Aorta (tissue), 5 donors: ENCODE measurements at regions not wholly inside any gene's neighbourhood (a gene's known extent, or its start where the extent isn't known, plus 50 kb on each side); places are given as distances from the start of the nearest gene placed in this dataset.

Experiments
- ATAC-seq: fragments of 200-7000 bp; cut with Tn5 transposase; one replicate; pipeline ENCODE4 v1.9.1; 2022; ENCODE audit warnings: moderate library complexity; ENCODE audit not compliant: low FRiP score
- DNase-seq, 2 donors: peaks; one replicate each; pipeline ENCODE4 v3.0.0-alpha.2; 2020
- H3K27ac ChIP-seq, 2 donors: one replicate each; pipeline ENCODE4 v1.5.1; 2013; ENCODE audit warnings: low read length in 2 of 2, mild to moderate bottlenecking in 2 of 2, moderate library complexity in 2 of 2, control low read depth in 1 of 2, inconsistent platforms in 1 of 2, low read depth in 1 of 2
- H3K27me3 ChIP-seq, 2 donors: one replicate each; pipeline ENCODE4 v1.6.1; 2013; ENCODE audit warnings: control low read depth in 1 of 2, low read length in 1 of 2, mild to moderate bottlenecking in 1 of 2, moderate library complexity in 1 of 2; ENCODE audit not compliant: insufficient read depth in 2 of 2, control insufficient read depth in 1 of 2
- H3K36me3 ChIP-seq, 2 donors: one replicate each; pipeline ENCODE4 v1.6.1; 2013; ENCODE audit warnings: control low read depth in 1 of 2, low read length in 1 of 2, mild to moderate bottlenecking in 1 of 2; ENCODE audit not compliant: insufficient read depth in 2 of 2, control insufficient read depth in 1 of 2
- H3K4me1 ChIP-seq, 2 donors: one replicate each; pipeline ENCODE4 v1.6.1; 2013; ENCODE audit warnings: low read length in 2 of 2, control low read depth in 1 of 2, mild to moderate bottlenecking in 1 of 2, moderate library complexity in 1 of 2; ENCODE audit not compliant: insufficient read depth in 2 of 2, control insufficient read depth in 1 of 2
- H3K4me3 ChIP-seq, 2 donors: one replicate each; pipeline ENCODE4 v1.5.1; 2013; ENCODE audit warnings: low read length in 2 of 2, control low read depth in 1 of 2, mild to moderate bottlenecking in 1 of 2
- H3K9me3 ChIP-seq: one replicate; pipeline ENCODE4 v1.6.1; 2013; ENCODE audit warnings: mild to moderate bottlenecking, low read length; ENCODE audit not compliant: control insufficient read depth
- WGBS, 2 donors: extraction: QIAGEN DNeasy Blood & Tissue Kit; methylation state at CpG; one replicate each; pipeline ENCODE4 v1.1.7; 2013; 5-methylcytosine and 5-hydroxymethylcytosine counted together
- intact Hi-C, 2 donors: fragments of 100-400 bp; cut with DNase I; formaldehyde crosslinking; loops; one replicate each; pipeline versions ENCODE4 v1.14.2 to v1.15.0; 2022
- donor health status: healthy with polysubstance abuse.
- donor health status: Bipolar disorder and iron deficiency.
- donor health status: DM: no; HTN: no; CAD: no.
- donor health status: DM: no; HTN: no; CAD: no.
- donor health status: DM: yes; HTN: yes; CAD: no.

GRCh38 chr3:178284181-178284580 is 252.1 kb upstream of the KCNMB2 start:
- Histone ChIP-seq H3K36me3 (no peaks in the 10 kb centered on the region), H3K27ac (no peak overlapping the region), H3K9me3 (peaks cover 3% of the 10 kb centered on the region), H3K4me3 (no peak overlapping the region), H3K27me3 (no peaks in the 10 kb centered on the region), H3K4me1 (no peaks in the 10 kb centered on the region)
- DNase-seq (no peak), ATAC-seq (no peak)
- WGBS, 2 donors = 96 to 97% methylated on average over 1 of the region's 1 CpG
- intact Hi-C loops = no loop called here

- 87 to 92% methylated on average over 5 of the region's 5 CpGs for WGBS, 2 donors
- Histone ChIP-seq H3K36me3 (no peaks in the 10 kb centered on the region), H3K4me3 (no peak overlapping the region), H3K4me1 (no peaks in the 10 kb centered on the region), H3K27me3 (no peaks in the 10 kb centered on the region), H3K9me3 (peaks cover 3% of the 10 kb centered on the region), H3K27ac (no peak overlapping the region)
- intact Hi-C loops = no loop called here
- DNase-seq (no peak), ATAC-seq (no peak)
Measured at GRCh38 chr3:178288074-178288473, 248.2 kb upstream of the KCNMB2 start.

- Histone ChIP-seq H3K27ac (no peak overlapping the region), H3K4me3 (no peak overlapping the region), H3K9me3 (peaks cover 3% of the 10 kb centered on the region), H3K27me3 (no peaks in the 10 kb centered on the region), H3K4me1 (no peaks in the 10 kb centered on the region), H3K36me3 (no peaks in the 10 kb centered on the region)
- intact Hi-C loops = no loop called here
- 68 to 71% methylated on average over 6 of the region's 6 CpGs for WGBS, 2 donors
- ATAC-seq = no peak
- DNase-seq = no peak
Measured at GRCh38 chr3:178289544-178290160, 246.6 kb upstream of the KCNMB2 start.

DNA sequence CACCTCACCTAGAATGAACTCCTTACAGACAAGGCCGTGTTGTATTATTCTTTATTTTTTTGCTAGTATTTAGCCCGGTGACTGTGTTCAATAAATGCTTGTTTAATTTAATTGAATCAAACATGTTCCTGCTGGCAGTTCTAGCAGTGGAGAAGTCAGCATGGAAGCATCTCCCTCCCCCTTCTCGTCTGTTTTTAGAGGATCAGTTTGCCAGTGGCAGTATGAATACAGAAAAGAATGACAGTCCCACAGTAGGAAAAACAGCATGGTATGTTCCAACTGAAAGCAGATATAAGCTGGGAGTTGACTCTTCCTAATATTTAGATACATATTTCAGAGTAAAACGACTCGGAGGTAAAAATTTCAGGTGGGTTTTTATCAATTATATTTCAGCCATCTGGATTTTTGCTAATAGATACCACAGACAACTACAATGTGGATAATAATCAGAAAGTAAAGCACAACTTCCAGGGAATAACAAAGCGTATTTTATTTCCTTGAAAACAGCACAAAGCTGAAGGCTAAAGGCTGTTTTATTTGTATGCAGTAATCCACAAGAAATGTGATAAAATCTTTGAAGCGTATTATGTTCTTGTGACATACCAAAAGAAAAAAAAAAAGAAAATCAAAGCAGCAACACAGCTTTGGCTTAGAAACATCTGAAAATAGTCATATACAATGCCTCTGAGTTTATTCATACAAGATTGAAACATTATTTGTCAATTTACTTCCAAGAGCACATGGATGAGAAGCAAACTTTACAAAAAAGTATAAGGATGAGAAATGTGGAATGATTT is 244.5 kb upstream of the KCNMB2 start:
- no peak overlapping the region for H3K27ac ChIP-seq
- H3K27me3 ChIP-seq = no peaks in the 10 kb centered on the region
- no peak for ATAC-seq
- H3K4me3 ChIP-seq = no peak overlapping the region
- intact Hi-C loops = no loop called here
- WGBS, 2 donors = 76 to 84% methylated on average over 7 of the region's 7 CpGs
- DNase-seq = no peak
- no peaks in the 10 kb centered on the region for H3K4me1 ChIP-seq
- no peaks in the 10 kb centered on the region for H3K36me3 ChIP-seq
- peaks cover 1% of the 10 kb centered on the region for H3K9me3 ChIP-seq

GRCh38 chr3:178295292-178295912 is 240.8 kb upstream of the KCNMB2 start:
- Histone ChIP-seq H3K27ac (no peak overlapping the region), H3K4me3 (no peak overlapping the region), H3K4me1 (no peaks in the 10 kb centered on the region), H3K27me3 (no peaks in the 10 kb centered on the region), H3K9me3 (no peaks in the 10 kb centered on the region), H3K36me3 (no peaks in the 10 kb centered on the region)
- intact Hi-C loops = no loop called here
- WGBS, 2 donors = 95 to 97% methylated on average over 2 of the region's 2 CpGs
- no peak for ATAC-seq
- no peak for DNase-seq

- Histone ChIP-seq H3K27me3 (no peaks in the 10 kb centered on the region), H3K36me3 (no peaks in the 10 kb centered on the region), H3K4me3 (no peak overlapping the region), H3K4me1 (no peaks in the 10 kb centered on the region), H3K9me3 (no peaks in the 10 kb centered on the region), H3K27ac (no peak overlapping the region)
- intact Hi-C loops = no loop called here
- ATAC-seq (peak; percentile 44), DNase-seq (no peak)
- WGBS, 2 donors = 42 to 47% methylated on average over 1 of the region's 1 CpG
Measured at GRCh38 chr3:178297199-178297598, 239.0 kb upstream of the KCNMB2 start.

- no peaks in the 10 kb centered on the region for H3K4me1 ChIP-seq
- intact Hi-C loops = no loop called here
- no peaks in the 10 kb centered on the region for H3K36me3 ChIP-seq
- DNase-seq (no peak), ATAC-seq (no peak)
- no peaks in the 10 kb centered on the region for H3K27me3 ChIP-seq
- 92 to 93% methylated on average over 8 of the region's 8 CpGs for WGBS, 2 donors
- H3K9me3 ChIP-seq = no peaks in the 10 kb centered on the region
- no peak overlapping the region for H3K4me3 ChIP-seq
- H3K27ac ChIP-seq = no peak overlapping the region
Measured at GRCh38 chr3:178297740-178298139, 238.5 kb upstream of the KCNMB2 start.

DNA sequence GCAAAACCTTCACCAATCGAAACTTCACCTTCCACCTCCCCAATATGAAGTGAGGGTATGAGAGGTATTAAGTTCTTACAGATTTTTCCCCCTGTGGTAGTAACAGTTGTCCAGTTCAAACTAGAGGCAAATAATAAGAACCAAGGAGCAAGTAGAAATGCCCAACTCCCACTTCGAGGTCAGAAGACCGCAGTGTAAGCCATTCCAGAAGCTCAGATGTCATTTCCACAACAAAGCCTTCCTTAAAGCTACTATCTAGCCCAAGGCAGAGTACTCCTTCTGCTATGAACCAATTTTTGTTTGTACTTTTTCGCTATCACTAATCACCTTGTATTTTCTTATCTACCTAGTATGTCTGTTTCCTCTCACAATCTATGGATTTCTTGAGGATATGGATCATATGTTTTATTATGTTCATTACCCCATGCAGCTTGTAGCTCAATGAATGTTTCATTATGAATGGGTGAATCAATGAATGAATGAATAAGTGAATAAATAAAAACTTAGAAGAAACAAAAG is 235.7 kb upstream of the KCNMB2 start:
- no peak for DNase-seq
- H3K4me1 ChIP-seq = peaks cover 0 to 2% of the 10 kb centered on the region in 2 donors
- H3K4me3 ChIP-seq = no peak overlapping the region
- H3K27me3 ChIP-seq = no peaks in the 10 kb centered on the region
- H3K27ac ChIP-seq = no peak overlapping the region
- ATAC-seq = no peak
- WGBS, 2 donors = 93 to 97% methylated on average over 4 of the region's 4 CpGs
- H3K9me3 ChIP-seq = no peaks in the 10 kb centered on the region
- intact Hi-C loops = no loop called here
- no peaks in the 10 kb centered on the region for H3K36me3 ChIP-seq
